ENCODE measurements at regions not wholly inside any gene's neighbourhood (a gene's known extent, or its start where the extent isn't known, plus 50 kb on each side); places are given as distances from the start of the nearest gene placed in this dataset.

DNA sequence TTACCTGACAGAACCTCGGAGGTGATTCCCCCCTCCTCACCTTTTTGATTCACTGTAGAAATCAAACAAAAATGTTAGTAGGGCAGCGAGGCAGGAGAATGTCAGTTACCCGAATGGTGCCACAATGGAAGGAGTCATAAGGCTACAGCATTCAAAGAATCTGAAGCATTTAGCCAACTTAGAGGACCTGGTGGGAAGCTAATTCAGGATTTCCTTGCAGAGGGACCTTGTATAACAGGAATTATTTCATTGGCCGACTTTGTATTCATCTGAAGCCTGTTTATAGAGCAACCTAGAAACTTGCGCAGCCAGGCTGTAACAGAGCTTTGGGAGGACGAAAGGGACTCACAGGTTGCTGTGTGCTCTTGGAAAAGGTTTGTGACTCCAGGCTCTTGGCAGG, 129.1 kb upstream of the MMADHC start:
- DNase-seq (ENCODE audit: extremely low read depth in 1 of 4, low spot score in 3 of 4): no peak
- no peak for FAIRE-seq
- intact Hi-C loops (cut with micrococcal nuclease): no loop called here
- Histone ChIP-seq H3K4me3 (no peak overlapping the region), H4K20me1 (replicated peaks; ENCODE audit: control insufficient read depth, insufficient read depth, low read length) (no peaks in the 10 kb centered on the region), H2AFZ (ENCODE audit: low read depth, low read length) (no peak overlapping the region), H3K27me3 (ENCODE audit: control insufficient read depth in 2 of 2, insufficient read depth in 2 of 2, low read length in 2 of 2) (no peaks in the 10 kb centered on the region), H3K79me2 (ENCODE audit: control insufficient read depth, insufficient read depth, low read length) (no peaks in the 10 kb centered on the region), H3K9ac (ENCODE audit: insufficient read depth in 1 of 2, low read depth in 2 of 2, low read length in 2 of 2) (no peak overlapping the region), H3K4me2 (ENCODE audit: insufficient read depth, low read length) (no peak overlapping the region), H3K9me3 (replicated peaks; ENCODE audit: control insufficient read depth, insufficient read depth, low read depth, low read length) (no peaks in the 10 kb centered on the region), H3K4me1 (replicated peaks in 1 of 2; ENCODE audit: control insufficient read depth in 2 of 2, insufficient read depth in 2 of 2, low read length in 2 of 2) (no peaks in the 10 kb centered on the region), H3K36me3 (ENCODE audit: control insufficient read depth, insufficient read depth, low read length) (no peaks in the 10 kb centered on the region), H3K9me1 (ENCODE audit: control insufficient read depth, insufficient read depth, low read length) (no peaks in the 10 kb centered on the region), H3K27ac (ENCODE audit: extremely low read depth, low read depth, low read length) (no peak overlapping the region)
- POLR2A ChIA-PET: no interaction called here
- WGBS (ENCODE audit: insufficient coverage, low coverage, missing lambda C conversion rate): 0% methylated on average over 6 of the region's 6 CpGs
- ATAC-seq: no peak
- no TSS peak for BruUV-seq (replicated peaks)
- CTCF ChIA-PET (ENCODE audit: low intra/inter-chr PET ratio): no interaction called here
- in situ Hi-C loops (cut with MboI): no loop called here
- no peak for TF ChIP-seq RAD51 (IDR thresholded peaks at IDR 0.05; ENCODE audit: borderline replicate concordance, low read depth)
- no peak for TF ChIP-seq SMAD1 (IDR thresholded peaks at IDR 0.05; ENCODE audit: low read depth, low read length, partially characterized antibody)
- TF ChIP-seq, protein P1, sequence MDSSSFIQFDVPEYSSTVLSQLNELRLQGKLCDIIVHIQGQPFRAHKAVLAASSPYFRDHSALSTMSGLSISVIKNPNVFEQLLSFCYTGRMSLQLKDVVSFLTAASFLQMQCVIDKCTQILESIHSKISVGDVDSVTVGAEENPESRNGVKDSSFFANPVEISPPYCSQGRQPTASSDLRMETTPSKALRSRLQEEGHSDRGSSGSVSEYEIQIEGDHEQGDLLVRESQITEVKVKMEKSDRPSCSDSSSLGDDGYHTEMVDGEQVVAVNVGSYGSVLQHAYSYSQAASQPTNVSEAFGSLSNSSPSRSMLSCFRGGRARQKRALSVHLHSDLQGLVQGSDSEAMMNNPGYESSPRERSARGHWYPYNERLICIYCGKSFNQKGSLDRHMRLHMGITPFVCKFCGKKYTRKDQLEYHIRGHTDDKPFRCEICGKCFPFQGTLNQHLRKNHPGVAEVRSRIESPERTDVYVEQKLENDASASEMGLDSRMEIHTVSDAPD (CRISPR knock-in tag; IDR thresholded peaks at IDR 0.05): no peak
- no peak for TF ChIP-seq ZC3H4 (CRISPR knock-in tag; IDR thresholded peaks at IDR 0.05; ENCODE audit: borderline replicate concordance)
- TF ChIP-seq, protein P2, sequence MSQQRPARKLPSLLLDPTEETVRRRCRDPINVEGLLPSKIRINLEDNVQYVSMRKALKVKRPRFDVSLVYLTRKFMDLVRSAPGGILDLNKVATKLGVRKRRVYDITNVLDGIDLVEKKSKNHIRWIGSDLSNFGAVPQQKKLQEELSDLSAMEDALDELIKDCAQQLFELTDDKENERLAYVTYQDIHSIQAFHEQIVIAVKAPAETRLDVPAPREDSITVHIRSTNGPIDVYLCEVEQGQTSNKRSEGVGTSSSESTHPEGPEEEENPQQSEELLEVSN (IDR thresholded peaks at IDR 0.05; ENCODE audit: borderline replicate concordance in 1 of 2, extremely low read depth in 1 of 2, insufficient read depth in 1 of 2, insufficient read length in 1 of 2, low read depth in 1 of 2, low read length in 1 of 2, poor library complexity in 1 of 2, severe bottlenecking in 1 of 2): no peak
- no peak for TF ChIP-seq FOS (IDR thresholded peaks at IDR 0.05; ENCODE audit: extremely low read depth, insufficient read length)
- TF ChIP-seq ZFP36 (IDR thresholded peaks at IDR 0.05; ENCODE audit: low read depth, low read length, partially characterized antibody): no peak
- no peak for TF ChIP-seq CBFA2T2 (conservative IDR thresholded peaks at IDR 0.05)
- TF ChIP-seq ZNF644 (tag; IDR thresholded peaks at IDR 0.05; ENCODE audit: low read depth): no peak

Data from K562 (cell line).